ENCODE measurements at regions not wholly inside any gene's neighbourhood (a gene's known extent, or its start where the extent isn't known, plus 50 kb on each side); places are given as distances from the start of the nearest gene placed in this dataset.

DNA sequence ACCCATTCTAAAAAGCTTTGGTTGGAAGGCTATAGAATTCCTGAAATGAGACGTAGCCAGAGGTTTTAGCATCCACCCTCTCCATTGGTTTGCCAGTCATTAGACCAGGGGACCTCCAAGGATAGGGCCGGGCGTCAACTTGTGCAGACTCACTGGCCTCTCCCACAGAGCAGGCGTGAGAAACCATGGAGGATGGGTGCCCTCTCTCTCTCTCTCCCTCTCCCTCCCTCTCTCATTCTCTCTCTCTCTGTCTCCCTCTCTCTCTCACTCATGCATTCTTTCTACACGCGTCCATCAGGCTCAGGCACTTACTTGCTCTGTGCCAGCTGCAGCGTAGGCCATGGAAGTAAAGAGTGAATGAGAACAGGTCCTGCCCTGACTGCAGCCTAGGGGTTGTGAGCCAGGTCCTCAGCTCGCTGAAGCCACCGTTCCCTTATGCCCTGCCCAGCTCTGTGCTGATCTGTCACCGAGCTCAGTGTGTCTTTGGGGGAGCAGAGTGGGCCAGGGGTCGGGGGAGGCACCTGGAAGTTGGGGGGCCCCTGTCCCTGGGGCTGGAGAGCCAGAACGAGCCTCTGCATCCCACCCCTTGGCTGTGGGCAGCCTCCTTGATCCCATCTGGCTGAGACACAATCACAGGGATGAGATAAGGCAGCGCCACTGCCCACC lies 304.4 kb upstream of the HS6ST1 start:
- TF ChIP-seq, protein P1, sequence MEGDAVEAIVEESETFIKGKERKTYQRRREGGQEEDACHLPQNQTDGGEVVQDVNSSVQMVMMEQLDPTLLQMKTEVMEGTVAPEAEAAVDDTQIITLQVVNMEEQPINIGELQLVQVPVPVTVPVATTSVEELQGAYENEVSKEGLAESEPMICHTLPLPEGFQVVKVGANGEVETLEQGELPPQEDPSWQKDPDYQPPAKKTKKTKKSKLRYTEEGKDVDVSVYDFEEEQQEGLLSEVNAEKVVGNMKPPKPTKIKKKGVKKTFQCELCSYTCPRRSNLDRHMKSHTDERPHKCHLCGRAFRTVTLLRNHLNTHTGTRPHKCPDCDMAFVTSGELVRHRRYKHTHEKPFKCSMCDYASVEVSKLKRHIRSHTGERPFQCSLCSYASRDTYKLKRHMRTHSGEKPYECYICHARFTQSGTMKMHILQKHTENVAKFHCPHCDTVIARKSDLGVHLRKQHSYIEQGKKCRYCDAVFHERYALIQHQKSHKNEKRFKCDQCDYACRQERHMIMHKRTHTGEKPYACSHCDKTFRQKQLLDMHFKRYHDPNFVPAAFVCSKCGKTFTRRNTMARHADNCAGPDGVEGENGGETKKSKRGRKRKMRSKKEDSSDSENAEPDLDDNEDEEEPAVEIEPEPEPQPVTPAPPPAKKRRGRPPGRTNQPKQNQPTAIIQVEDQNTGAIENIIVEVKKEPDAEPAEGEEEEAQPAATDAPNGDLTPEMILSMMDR (optimal IDR thresholded peaks at IDR 0.05 in 1 of 3, IDR thresholded peaks at IDR 0.05 in 1 of 3, conservative IDR thresholded peaks at IDR 0.05 in 1 of 3; ENCODE audit: extremely low read depth in 1 of 3, insufficient read depth in 2 of 3, low read length in 3 of 3): no peak
- no peak for TF ChIP-seq EZH2 (IDR thresholded peaks at IDR 0.05; ENCODE audit: low read length)
- Histone ChIP-seq H3K4me3 (ENCODE audit: control insufficient read depth in 2 of 3, extremely low read depth in 1 of 3, insufficient read depth in 2 of 3, low read depth in 1 of 3, low read length in 3 of 3) (no peak overlapping the region), H2AFZ (ENCODE audit: control insufficient read depth, low read length) (no peak overlapping the region), H3K9me1 (ENCODE audit: control insufficient read depth, extremely low read depth, insufficient read depth, low read length) (no peaks in the 10 kb centered on the region), H3K9ac (ENCODE audit: control insufficient read depth, extremely low read depth, insufficient read depth, low read length) (no peak overlapping the region), H3K36me3 (ENCODE audit: control insufficient read depth in 2 of 2, extremely low read depth in 1 of 2, insufficient read depth in 2 of 2, low read length in 2 of 2) (no peaks in the 10 kb centered on the region), H4K20me1 (ENCODE audit: control insufficient read depth, extremely low read depth, insufficient read depth, low read length) (no peaks in the 10 kb centered on the region), H3K79me2 (ENCODE audit: control insufficient read depth, insufficient read depth, low read length) (no peaks in the 10 kb centered on the region), H3K27me3 (ENCODE audit: control insufficient read depth, extremely low read depth, insufficient read depth, low read length) (no peaks in the 10 kb centered on the region), H3K27ac (ENCODE audit: control insufficient read depth, insufficient read depth, low read length) (no peak overlapping the region), H3K4me1 (ENCODE audit: control insufficient read depth, extremely low read depth, insufficient read depth, low read length) (no peaks in the 10 kb centered on the region), H3K4me2 (ENCODE audit: control insufficient read depth, extremely low read depth, insufficient read depth, low read depth, low read length) (no peak overlapping the region), H3K9me3 (ENCODE audit: control insufficient read depth, low read depth, low read length) (no peaks in the 10 kb centered on the region)
- FAIRE-seq (no peak), DNase-seq (ENCODE audit: low read depth, low spot score) (no peak)
- dilution Hi-C loops (cut with MboI; ENCODE audit: extremely low pct_ligation_motif_present, low sequenced_read_pairs): no loop called here

DNA sequence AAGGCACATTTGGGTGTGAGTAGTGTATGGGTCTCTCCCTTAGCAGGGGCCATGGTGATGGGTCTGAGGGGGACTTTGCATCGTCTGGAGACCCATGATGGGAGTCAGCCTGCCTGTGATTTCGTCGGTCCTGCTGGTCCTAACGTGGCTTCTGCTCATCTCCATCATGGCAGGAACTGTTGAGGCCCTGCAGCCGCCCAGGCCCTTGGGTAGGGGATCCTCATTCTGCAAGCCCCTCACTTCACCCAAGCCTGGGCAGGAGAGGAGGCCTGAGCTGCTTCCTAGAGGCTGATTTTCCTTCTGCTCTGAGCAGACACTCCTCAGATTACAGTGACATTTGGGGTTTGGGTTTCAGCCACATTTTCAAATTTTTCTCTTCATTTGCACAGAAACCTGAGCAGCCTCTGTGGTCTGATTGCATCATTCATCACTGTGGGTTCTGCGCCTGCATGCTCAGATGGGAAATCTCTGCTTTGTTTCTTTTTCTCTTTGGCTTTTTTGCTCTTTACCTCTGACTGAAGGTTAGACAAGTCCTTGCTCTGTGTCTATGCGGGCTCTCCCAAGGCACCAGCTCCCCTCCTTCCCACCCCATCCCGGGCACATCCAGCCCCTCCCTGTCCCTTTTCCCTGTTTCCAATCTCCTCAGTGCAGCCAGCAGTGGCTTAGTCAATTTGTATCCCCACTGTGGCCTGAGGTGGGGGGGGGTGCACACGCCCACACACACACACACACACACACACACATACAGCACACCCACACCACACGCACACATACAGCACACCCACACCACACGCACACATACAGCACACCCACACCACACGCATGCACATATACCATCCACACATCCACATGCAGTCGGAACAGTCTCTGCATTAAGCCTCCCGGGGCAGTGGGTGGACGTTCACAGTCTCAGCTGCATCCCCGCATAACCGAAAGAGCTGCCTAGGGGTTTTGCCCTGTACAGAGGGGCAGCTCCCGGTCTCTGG lies 305.4 kb upstream of the HS6ST1 start:
- Histone ChIP-seq H3K9ac (ENCODE audit: control insufficient read depth, extremely low read depth, insufficient read depth, low read length) (no peak overlapping the region), H3K36me3 (ENCODE audit: control insufficient read depth in 2 of 2, extremely low read depth in 1 of 2, insufficient read depth in 2 of 2, low read length in 2 of 2) (no peaks in the 10 kb centered on the region), H3K27me3 (ENCODE audit: control insufficient read depth, extremely low read depth, insufficient read depth, low read length) (no peaks in the 10 kb centered on the region), H3K4me2 (ENCODE audit: control insufficient read depth, extremely low read depth, insufficient read depth, low read depth, low read length) (no peak overlapping the region), H4K20me1 (ENCODE audit: control insufficient read depth, extremely low read depth, insufficient read depth, low read length) (no peaks in the 10 kb centered on the region), H3K27ac (ENCODE audit: control insufficient read depth, insufficient read depth, low read length) (no peak overlapping the region), H3K79me2 (ENCODE audit: control insufficient read depth, insufficient read depth, low read length) (no peaks in the 10 kb centered on the region), H3K9me1 (ENCODE audit: control insufficient read depth, extremely low read depth, insufficient read depth, low read length) (no peaks in the 10 kb centered on the region), H3K4me1 (ENCODE audit: control insufficient read depth, extremely low read depth, insufficient read depth, low read length) (no peaks in the 10 kb centered on the region), H3K9me3 (ENCODE audit: control insufficient read depth, low read depth, low read length) (no peaks in the 10 kb centered on the region), H3K4me3 (ENCODE audit: control insufficient read depth in 2 of 3, extremely low read depth in 1 of 3, insufficient read depth in 2 of 3, low read depth in 1 of 3, low read length in 3 of 3) (no peak overlapping the region), H2AFZ (ENCODE audit: control insufficient read depth, low read length) (no peak overlapping the region)
- FAIRE-seq: no peak
- no peak for DNase-seq (ENCODE audit: low read depth, low spot score)
- no peak for TF ChIP-seq EZH2 (IDR thresholded peaks at IDR 0.05; ENCODE audit: low read length)
- TF ChIP-seq, protein P1 (optimal IDR thresholded peaks at IDR 0.05 in 1 of 3, IDR thresholded peaks at IDR 0.05 in 1 of 3, conservative IDR thresholded peaks at IDR 0.05 in 1 of 3; ENCODE audit: extremely low read depth in 1 of 3, insufficient read depth in 2 of 3, low read length in 3 of 3): no peak
- dilution Hi-C loops (cut with MboI; ENCODE audit: extremely low pct_ligation_motif_present, low sequenced_read_pairs): no loop called here
